IMR-90 (cell line): ENCODE measurements at regions not wholly inside any gene's neighbourhood (a gene's known extent, or its start where the extent isn't known, plus 50 kb on each side); places are given as distances from the start of the nearest gene placed in this dataset.

Experiments
- CEBPB ChIP-seq: IDR thresholded peaks from 2 replicates; pipeline ENCODE4 v1.6.1; 2012; ENCODE audit warnings: low read depth, low read length, improper control_type of control experiment
- POLR2A ChIP-seq: IDR thresholded peaks from 2 replicates; pipeline ENCODE4 v1.6.1; 2012; ENCODE audit warnings: mild to moderate bottlenecking, low read depth, low read length
- RCOR1 ChIP-seq: IDR thresholded peaks from 2 replicates; pipeline ENCODE4 v1.6.1; 2012; ENCODE audit warnings: mild to moderate bottlenecking, low read length, improper control_type of control experiment; ENCODE audit not compliant: insufficient replicate concordance
- RFX5 ChIP-seq: IDR thresholded peaks from 2 replicates; pipeline ENCODE4 v1.8.0; 2012; ENCODE audit warnings: low read depth, mild to moderate bottlenecking, low read length, moderate library complexity
- SMC3 ChIP-seq: fragments of 150-350 bp; IDR thresholded peaks from 2 replicates; pipeline ENCODE4 v1.6.1; 2016; ENCODE audit warnings: low read depth, mild to moderate bottlenecking, antibody characterized with exemption, low read length, moderate library complexity
- TF ChIP-seq, protein P1 (sequence below): conservative IDR thresholded peaks from 2 replicates; pipeline ENCODE4 v1.5.1; 2012; ENCODE audit warnings: mild to moderate bottlenecking, low read depth, low read length, improper control_type of control experiment

DNA sequence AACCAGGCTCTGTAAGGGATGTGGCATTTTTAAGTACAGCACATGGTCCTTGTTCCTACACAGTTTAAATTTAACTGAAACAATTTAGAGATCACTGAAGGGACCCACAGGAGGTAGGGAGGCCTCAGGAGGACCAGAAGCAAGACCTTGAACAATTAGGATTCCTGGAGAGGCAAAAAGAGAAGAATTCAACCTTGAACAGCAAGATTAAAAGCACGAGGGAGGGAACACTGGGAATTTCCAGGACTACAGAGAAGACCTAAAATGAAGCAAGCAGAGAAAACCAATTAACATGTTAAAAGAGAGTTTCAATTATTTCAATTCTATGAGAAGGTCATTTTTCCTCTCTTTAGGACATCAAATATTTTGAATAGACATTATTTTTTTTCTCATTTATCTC is 160.3 kb downstream of the KCTD12 start:
- TF ChIP-seq POLR2A (no peak), SMC3 (no peak), RCOR1 (no peak), RFX5 (no peak), CEBPB (no peak)
- TF ChIP-seq, protein P1, sequence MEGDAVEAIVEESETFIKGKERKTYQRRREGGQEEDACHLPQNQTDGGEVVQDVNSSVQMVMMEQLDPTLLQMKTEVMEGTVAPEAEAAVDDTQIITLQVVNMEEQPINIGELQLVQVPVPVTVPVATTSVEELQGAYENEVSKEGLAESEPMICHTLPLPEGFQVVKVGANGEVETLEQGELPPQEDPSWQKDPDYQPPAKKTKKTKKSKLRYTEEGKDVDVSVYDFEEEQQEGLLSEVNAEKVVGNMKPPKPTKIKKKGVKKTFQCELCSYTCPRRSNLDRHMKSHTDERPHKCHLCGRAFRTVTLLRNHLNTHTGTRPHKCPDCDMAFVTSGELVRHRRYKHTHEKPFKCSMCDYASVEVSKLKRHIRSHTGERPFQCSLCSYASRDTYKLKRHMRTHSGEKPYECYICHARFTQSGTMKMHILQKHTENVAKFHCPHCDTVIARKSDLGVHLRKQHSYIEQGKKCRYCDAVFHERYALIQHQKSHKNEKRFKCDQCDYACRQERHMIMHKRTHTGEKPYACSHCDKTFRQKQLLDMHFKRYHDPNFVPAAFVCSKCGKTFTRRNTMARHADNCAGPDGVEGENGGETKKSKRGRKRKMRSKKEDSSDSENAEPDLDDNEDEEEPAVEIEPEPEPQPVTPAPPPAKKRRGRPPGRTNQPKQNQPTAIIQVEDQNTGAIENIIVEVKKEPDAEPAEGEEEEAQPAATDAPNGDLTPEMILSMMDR = no peak
